Ovary (tissue), 3 donors: ENCODE measurements at regions not wholly inside any gene's neighbourhood (a gene's known extent, or its start where the extent isn't known, plus 50 kb on each side); places are given as distances from the start of the nearest gene placed in this dataset.

Experiments used
- EP300 ChIP-seq: sonication (generic); formaldehyde crosslinking; IDR thresholded peaks from one replicate; pipeline ENCODE4 v1.6.1; 2017; ENCODE audit warnings: antibody characterized with exemption
- POLR2A ChIP-seq: fragments of 450-650 bp; IDR thresholded peaks from one replicate; pipeline ENCODE4 v1.6.1; 2017; ENCODE audit warnings: antibody characterized with exemption, mild to moderate bottlenecking, moderate library complexity
- TF ChIP-seq, protein P1 (sequence below), 3 donors: fragments of 450-650 bp in 2 of 3; fragments of 200-600 bp in 1 of 3; IDR thresholded peaks; one replicate each; pipeline versions ENCODE4 v1.5.1 to v1.8.0; 2016 to 2022; ENCODE audit warnings: antibody characterized with exemption in 3 of 3, mild to moderate bottlenecking in 1 of 3
- donor health status: DM: no; HTN: no; CAD: no.

DNA sequence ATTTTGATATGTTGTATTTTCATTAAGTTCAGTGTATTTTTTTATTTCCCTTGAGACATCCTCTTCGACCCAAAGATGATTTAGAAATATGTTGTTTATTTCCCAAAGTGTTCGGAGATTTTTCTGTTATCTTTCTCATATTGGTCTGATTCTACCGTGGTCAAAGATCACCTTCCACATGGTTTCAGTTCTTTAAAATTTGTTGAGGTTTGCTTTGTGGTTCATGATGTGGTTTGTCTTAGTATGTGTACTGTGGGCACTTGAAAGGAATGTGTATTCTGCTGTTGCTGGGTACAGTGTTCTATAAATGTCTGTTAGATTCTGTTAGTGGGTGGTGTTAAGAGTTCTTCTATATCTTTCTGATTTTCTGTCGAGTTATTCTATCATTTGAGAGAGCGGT, 103.4 kb upstream of the FHIT start:
- TF ChIP-seq, protein P1, sequence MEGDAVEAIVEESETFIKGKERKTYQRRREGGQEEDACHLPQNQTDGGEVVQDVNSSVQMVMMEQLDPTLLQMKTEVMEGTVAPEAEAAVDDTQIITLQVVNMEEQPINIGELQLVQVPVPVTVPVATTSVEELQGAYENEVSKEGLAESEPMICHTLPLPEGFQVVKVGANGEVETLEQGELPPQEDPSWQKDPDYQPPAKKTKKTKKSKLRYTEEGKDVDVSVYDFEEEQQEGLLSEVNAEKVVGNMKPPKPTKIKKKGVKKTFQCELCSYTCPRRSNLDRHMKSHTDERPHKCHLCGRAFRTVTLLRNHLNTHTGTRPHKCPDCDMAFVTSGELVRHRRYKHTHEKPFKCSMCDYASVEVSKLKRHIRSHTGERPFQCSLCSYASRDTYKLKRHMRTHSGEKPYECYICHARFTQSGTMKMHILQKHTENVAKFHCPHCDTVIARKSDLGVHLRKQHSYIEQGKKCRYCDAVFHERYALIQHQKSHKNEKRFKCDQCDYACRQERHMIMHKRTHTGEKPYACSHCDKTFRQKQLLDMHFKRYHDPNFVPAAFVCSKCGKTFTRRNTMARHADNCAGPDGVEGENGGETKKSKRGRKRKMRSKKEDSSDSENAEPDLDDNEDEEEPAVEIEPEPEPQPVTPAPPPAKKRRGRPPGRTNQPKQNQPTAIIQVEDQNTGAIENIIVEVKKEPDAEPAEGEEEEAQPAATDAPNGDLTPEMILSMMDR (IDR thresholded peaks at IDR 0.05), result no peak
- TF ChIP-seq POLR2A, result no peak
- TF ChIP-seq EP300, result no peak
